ENCODE measurements at regions not wholly inside any gene's neighbourhood (a gene's known extent, or its start where the extent isn't known, plus 50 kb on each side); places are given as distances from the start of the nearest gene placed in this dataset.

GRCh38 chr18:77894060-77894459 lies 644.4 kb downstream of the GALR1 start:
- Histone ChIP-seq H3K9ac (ENCODE audit: low read depth, low read length) (no peak overlapping the region), H2AFZ (ENCODE audit: low read depth, low read length) (no peak overlapping the region)
- no peak for TF ChIP-seq CTCF (IDR thresholded peaks at IDR 0.05; ENCODE audit: borderline replicate concordance, extremely low read depth, low read length, poor library complexity, severe bottlenecking)

GRCh38 chr18:77895250-77895649 lies 645.6 kb downstream of the GALR1 start:
- Histone ChIP-seq H3K4me1 (ENCODE audit: insufficient read depth, low read length) (no peaks in the 10 kb centered on the region), H3K27me3 (ENCODE audit: insufficient read depth, low read length, poor library complexity) (peaks cover 6% of the 10 kb centered on the region)

More at GRCh38 chr18:77894060-77894459, 644.4 kb downstream of the GALR1 start:
- Histone ChIP-seq H3K4me3 (ENCODE audit: low read depth in 1 of 2, low read length in 2 of 2) (no peak overlapping the region), H3K27me3 (ENCODE audit: insufficient read depth, low read length, poor library complexity) (peaks cover 6% of the 10 kb centered on the region), H4K20me1 (ENCODE audit: insufficient read depth, low read length) (no peaks in the 10 kb centered on the region), H3K79me2 (ENCODE audit: insufficient read depth, low read length) (no peaks in the 10 kb centered on the region), H3K4me2 (ENCODE audit: insufficient read depth, low read length) (no peak overlapping the region), H3K9me3 (ENCODE audit: insufficient read depth, low read length, severe bottlenecking) (no peaks in the 10 kb centered on the region), H3K27ac (ENCODE audit: low read length) (no peak overlapping the region), H3K36me3 (ENCODE audit: insufficient read depth, low read length) (no peaks in the 10 kb centered on the region), H3K4me1 (ENCODE audit: insufficient read depth, low read length) (no peaks in the 10 kb centered on the region)
- DNase-seq (no peak), ATAC-seq (ENCODE audit: insufficient read depth, low read depth) (no peak)

GRCh38 chr18:77896586-77897252 lies 647.1 kb downstream of the GALR1 start:
- H2AFZ ChIP-seq (ENCODE audit: low read depth, low read length): no peak overlapping the region
- no peak overlapping the region for H3K27ac ChIP-seq (ENCODE audit: low read length)
- TF ChIP-seq CTCF (IDR thresholded peaks at IDR 0.05; ENCODE audit: borderline replicate concordance, extremely low read depth, low read length, poor library complexity, severe bottlenecking): no peak
- no peak for TF ChIP-seq EZH2 (IDR thresholded peaks at IDR 0.05; ENCODE audit: borderline replicate concordance, low read depth, low read length, severe bottlenecking)
- H3K4me2 ChIP-seq (ENCODE audit: insufficient read depth, low read length): no peak overlapping the region
- no peaks in the 10 kb centered on the region for H3K9me3 ChIP-seq (ENCODE audit: insufficient read depth, low read length, severe bottlenecking)
- no peaks in the 10 kb centered on the region for H4K20me1 ChIP-seq (ENCODE audit: insufficient read depth, low read length)
- no peak overlapping the region for H3K4me3 ChIP-seq (ENCODE audit: low read depth in 1 of 2, low read length in 2 of 2)
- no peak overlapping the region for H3K9ac ChIP-seq (ENCODE audit: low read depth, low read length)
- H3K79me2 ChIP-seq (ENCODE audit: insufficient read depth, low read length): no peaks in the 10 kb centered on the region
- no peak for DNase-seq
- H3K36me3 ChIP-seq (ENCODE audit: insufficient read depth, low read length): no peaks in the 10 kb centered on the region
- ATAC-seq (ENCODE audit: insufficient read depth, low read depth): no peak
- H3K4me1 ChIP-seq (ENCODE audit: insufficient read depth, low read length): no peaks in the 10 kb centered on the region
- H3K27me3 ChIP-seq (ENCODE audit: insufficient read depth, low read length, poor library complexity): peaks cover 6% of the 10 kb centered on the region

More at GRCh38 chr18:77895250-77895649, 645.6 kb downstream of the GALR1 start:
- ATAC-seq (ENCODE audit: insufficient read depth, low read depth) (no peak), DNase-seq (no peak)
- no peaks in the 10 kb centered on the region for H3K79me2 ChIP-seq (ENCODE audit: insufficient read depth, low read length)
- no peak overlapping the region for H3K9ac ChIP-seq (ENCODE audit: low read depth, low read length)
- no peak overlapping the region for H2AFZ ChIP-seq (ENCODE audit: low read depth, low read length)
- no peak overlapping the region for H3K4me3 ChIP-seq (ENCODE audit: low read depth in 1 of 2, low read length in 2 of 2)
- no peaks in the 10 kb centered on the region for H3K36me3 ChIP-seq (ENCODE audit: insufficient read depth, low read length)
- no peak overlapping the region for H3K4me2 ChIP-seq (ENCODE audit: insufficient read depth, low read length)
- TF ChIP-seq EZH2 (IDR thresholded peaks at IDR 0.05; ENCODE audit: borderline replicate concordance, low read depth, low read length, severe bottlenecking) (no peak), CTCF (IDR thresholded peaks at IDR 0.05; ENCODE audit: borderline replicate concordance, extremely low read depth, low read length, poor library complexity, severe bottlenecking) (no peak)
- no peaks in the 10 kb centered on the region for H3K9me3 ChIP-seq (ENCODE audit: insufficient read depth, low read length, severe bottlenecking)
- H3K27ac ChIP-seq (ENCODE audit: low read length): no peak overlapping the region
- H4K20me1 ChIP-seq (ENCODE audit: insufficient read depth, low read length): no peaks in the 10 kb centered on the region

Data from DND-41 (cell line).